K562 (cell line): ENCODE measurements at regions not wholly inside any gene's neighbourhood (a gene's known extent, or its start where the extent isn't known, plus 50 kb on each side); places are given as distances from the start of the nearest gene placed in this dataset.

Source experiments
- REST ChIP-seq, 2 experiments: fragments of 450-650 bp; formaldehyde crosslinking in 1 of 2; IDR thresholded peaks; 2 replicates each; pipeline versions ENCODE4 v1.4.0 to v1.6.1; 2014 to 2020; ENCODE audit warnings: mild to moderate bottlenecking in 2 of 2, borderline replicate concordance in 1 of 2, low read depth in 1 of 2
- USF1 ChIP-seq: sonication (generic); formaldehyde crosslinking; IDR thresholded peaks from 2 replicates; pipeline ENCODE4 v1.9.0; 2022; ENCODE audit warnings: mild to moderate bottlenecking, missing genetic modification reagents
- ZBTB33 ChIP-seq: sonication (generic); formaldehyde crosslinking; IDR thresholded peaks from 2 replicates; pipeline ENCODE4 v1.8.1; 2023; ENCODE audit warnings: mild to moderate bottlenecking, missing genetic modification reagents

GRCh38 chr10:62503872-62504271 is 129.7 kb downstream of the ZNF365 start:
- TF ChIP-seq REST (IDR thresholded peaks at IDR 0.05; ENCODE audit: borderline replicate concordance) (no peak), REST (CRISPR knock-in tag; IDR thresholded peaks at IDR 0.05; ENCODE audit: low read depth) (no peak), ZBTB33 (CRISPR knock-in tag) (no peak), USF1 (no peak)
